ENCODE measurements at regions not wholly inside any gene's neighbourhood (a gene's known extent, or its start where the extent isn't known, plus 50 kb on each side); places are given as distances from the start of the nearest gene placed in this dataset.

DNA sequence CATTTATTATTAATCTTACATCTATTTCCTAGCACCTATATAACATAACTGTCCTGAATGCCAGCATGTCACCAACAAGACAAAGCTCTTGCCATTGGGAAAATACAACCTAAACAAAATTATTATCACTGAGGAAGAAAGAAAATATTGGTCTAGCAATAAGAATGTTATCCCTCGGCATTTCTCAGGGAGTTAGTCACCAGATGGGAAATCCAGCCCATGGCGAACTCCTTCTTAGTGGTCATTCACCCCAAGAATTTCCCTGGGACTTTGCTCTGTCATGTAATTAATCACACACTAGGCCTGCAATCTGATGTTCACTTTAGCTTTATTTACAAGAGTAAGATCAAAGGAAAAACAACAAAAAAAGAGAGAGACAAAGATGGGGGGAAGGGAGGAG lies 56.1 kb upstream of the TAS2R1 start:
- H3K27me3 ChIP-seq (replicated peaks in 1 of 4; ENCODE audit: control insufficient read depth in 3 of 4, extremely low read depth in 1 of 4, insufficient read depth in 3 of 4, low read length in 3 of 4): no peaks in the 10 kb centered on the region
- H2BK15ac ChIP-seq (ENCODE audit: low read length): no peak overlapping the region
- H3K4me2 ChIP-seq (ENCODE audit: insufficient read depth in 1 of 2, low read depth in 2 of 2, low read length in 2 of 2): no peak overlapping the region
- no peak overlapping the region for H2AK5ac ChIP-seq (ENCODE audit: low read depth, low read length)
- H2BK5ac ChIP-seq (ENCODE audit: low read depth, low read length): no peak overlapping the region
- no peak overlapping the region for H3K9ac ChIP-seq (replicated peaks in 1 of 4; ENCODE audit: extremely low read depth in 1 of 4, low read depth in 3 of 4, low read length in 3 of 4)
- no peak overlapping the region for H3K4ac ChIP-seq (replicated peaks; ENCODE audit: insufficient read length, low read depth, low read length)
- H3K23ac ChIP-seq (ENCODE audit: insufficient read length): no peak overlapping the region
- H3K79me1 ChIP-seq (ENCODE audit: low read depth, low read length): no peaks in the 10 kb centered on the region
- H4K8ac ChIP-seq (ENCODE audit: extremely low read depth, insufficient read depth, low read length): no peak overlapping the region
- H2BK12ac ChIP-seq (ENCODE audit: low read depth, low read length): no peak overlapping the region
- H3K4me1 ChIP-seq (replicated peaks in 1 of 4; ENCODE audit: control insufficient read depth in 3 of 4, insufficient read depth in 4 of 4, low read length in 3 of 4): no peaks in the 10 kb centered on the region
- H4K91ac ChIP-seq (replicated peaks; ENCODE audit: insufficient read length, low read length): no peak overlapping the region
- H3K79me2 ChIP-seq (ENCODE audit: control insufficient read depth in 1 of 2, insufficient read depth in 2 of 2, low read length in 2 of 2): no peaks in the 10 kb centered on the region; a peak in 1 of 4 replicates
- H3K36me3 ChIP-seq (ENCODE audit: control insufficient read depth in 2 of 4, insufficient read depth in 4 of 4, low read length in 3 of 4): no peaks in the 10 kb centered on the region
- H3K18ac ChIP-seq (ENCODE audit: extremely low read depth, low read length): no peak overlapping the region
- CTCF ChIA-PET (ENCODE audit: partially characterized antibody): interaction anchor here (0.6 kb wide), 1 partner anchor 779 kb away, joined by 4 read pairs; no protein-coding TSS in a partner anchor
- H3K4me3 ChIP-seq (ENCODE audit: extremely low read depth in 1 of 4, insufficient read depth in 2 of 4, low read depth in 3 of 4, low read length in 4 of 4): no peak overlapping the region
- DNase-seq (ENCODE audit: low read depth in 1 of 2, low spot score in 2 of 2) (no peak), FAIRE-seq (no peak)
- POLR2A ChIA-PET (ENCODE audit: partially characterized antibody): no interaction called here
- H3K56ac ChIP-seq (replicated peaks; ENCODE audit: insufficient read length, low read depth, low read length): no peak overlapping the region
- H4K5ac ChIP-seq (ENCODE audit: insufficient read length, low read depth, low read length): no peak overlapping the region
- H2BK20ac ChIP-seq (ENCODE audit: low read length): no peak overlapping the region
- no peak overlapping the region for H2AFZ ChIP-seq (ENCODE audit: low read length)
- peaks cover 0 to 4% of the 10 kb centered on the region in 2 experiments; a peak in 2 of 4 replicates for H3K9me3 ChIP-seq (ENCODE audit: insufficient read depth in 2 of 2, low read depth in 1 of 2, low read length in 1 of 2)
- 86% methylated on average over 2 of the region's 2 CpGs; no CpG with 5 or more reads in 1 of the 2 experiments for WGBS, 2 experiments (ENCODE audit: extremely low coverage in 1 of 2, insufficient coverage in 1 of 2, insufficient read length in 1 of 2, insufficient replicate concordance in 2 of 2, low coverage in 1 of 2, low lambda C conversion rate in 2 of 2, missing lambda C conversion rate in 1 of 2)
- no peak overlapping the region for H3K27ac ChIP-seq (ENCODE audit: low read depth, low read length)
- H3K23me2 ChIP-seq (ENCODE audit: low read depth, low read length): no peaks in the 10 kb centered on the region
- no peak overlapping the region for H2BK120ac ChIP-seq (replicated peaks; ENCODE audit: low read depth, low read length)
- H4K20me1 ChIP-seq (replicated peaks in 1 of 2; ENCODE audit: control insufficient read depth in 1 of 2, insufficient read depth in 2 of 2, low read length in 2 of 2): no peaks in the 10 kb centered on the region
- no peak overlapping the region for H3K14ac ChIP-seq (ENCODE audit: insufficient read length)
- TF ChIP-seq SP1 (IDR thresholded peaks at IDR 0.05; ENCODE audit: low read depth, low read length): no peak
- TF ChIP-seq RBBP5 (IDR thresholded peaks at IDR 0.05; ENCODE audit: borderline replicate concordance, low read depth, low read length): no peak
- TF ChIP-seq SIRT6 (IDR thresholded peaks at IDR 0.05; ENCODE audit: low read length): no peak
- no peak for TF ChIP-seq EGR1 (IDR thresholded peaks at IDR 0.05; ENCODE audit: borderline replicate concordance, low read depth, low read length)
- TF ChIP-seq SRF (IDR thresholded peaks at IDR 0.05; ENCODE audit: low read depth, low read length): no peak
- TF ChIP-seq SIN3A (conservative IDR thresholded peaks at IDR 0.05 in 1 of 2, IDR thresholded peaks at IDR 0.05 in 1 of 2; ENCODE audit: low read depth in 1 of 2, low read length in 2 of 2): no peak
- TF ChIP-seq RFX5 (IDR thresholded peaks at IDR 0.05; ENCODE audit: borderline replicate concordance, low read depth, low read length): no peak
- no peak for TF ChIP-seq POLR2AphosphoS5 (IDR thresholded peaks at IDR 0.05; ENCODE audit: low read depth, low read length)
- TF ChIP-seq CREB1 (IDR thresholded peaks at IDR 0.05): no peak
- TF ChIP-seq NRF1 (IDR thresholded peaks at IDR 0.05; ENCODE audit: low read depth, low read length): no peak
- TF ChIP-seq CBX8 (IDR thresholded peaks at IDR 0.05; ENCODE audit: borderline replicate concordance, low read depth, low read length): no peak
- no peak for TF ChIP-seq JUN (IDR thresholded peaks at IDR 0.05; ENCODE audit: low read depth, low read length)
- TF ChIP-seq, protein P1, sequence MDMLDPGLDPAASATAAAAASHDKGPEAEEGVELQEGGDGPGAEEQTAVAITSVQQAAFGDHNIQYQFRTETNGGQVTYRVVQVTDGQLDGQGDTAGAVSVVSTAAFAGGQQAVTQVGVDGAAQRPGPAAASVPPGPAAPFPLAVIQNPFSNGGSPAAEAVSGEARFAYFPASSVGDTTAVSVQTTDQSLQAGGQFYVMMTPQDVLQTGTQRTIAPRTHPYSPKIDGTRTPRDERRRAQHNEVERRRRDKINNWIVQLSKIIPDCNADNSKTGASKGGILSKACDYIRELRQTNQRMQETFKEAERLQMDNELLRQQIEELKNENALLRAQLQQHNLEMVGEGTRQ (IDR thresholded peaks at IDR 0.05; ENCODE audit: low read length): no peak
- no peak for TF ChIP-seq BACH1 (IDR thresholded peaks at IDR 0.05; ENCODE audit: low read length)
- no peak for TF ChIP-seq FOSL1 (IDR thresholded peaks at IDR 0.05; ENCODE audit: insufficient read depth, low read depth, low read length)
- no peak for TF ChIP-seq CEBPB (IDR thresholded peaks at IDR 0.05; ENCODE audit: low read depth, low read length)
